ENCODE measurements at regions not wholly inside any gene's neighbourhood (a gene's known extent, or its start where the extent isn't known, plus 50 kb on each side); places are given as distances from the start of the nearest gene placed in this dataset.

GRCh38 chr11:121793916-121794315 lies 322.1 kb downstream of the BLID start:
- ChIA-PET CTCF (no interaction called here), POLR2A (no interaction called here)
- DNase-seq (ENCODE audit: low read depth) = no peak
- no peak for TF ChIP-seq CTCF (IDR thresholded peaks at IDR 0.05; ENCODE audit: insufficient read depth, low read depth, low read length)
- Histone ChIP-seq H3K27me3 (ENCODE audit: control insufficient read depth, insufficient read depth, low read length) (no peaks in the 10 kb centered on the region; the same call in 1 of the 2 replicates), H3K4me3 (ENCODE audit: low read depth, low read length) (no peak overlapping the region), H3K36me3 (ENCODE audit: control insufficient read depth, insufficient read depth, low read length) (no peaks in the 10 kb centered on the region)

- no peak for DNase-seq (ENCODE audit: low read depth)
- no peaks in the 10 kb centered on the region for H3K36me3 ChIP-seq (ENCODE audit: control insufficient read depth, insufficient read depth, low read length)
- ChIA-PET POLR2A (no interaction called here), CTCF (no interaction called here)
- H3K4me3 ChIP-seq (ENCODE audit: low read depth, low read length) = no peak overlapping the region
- no peaks in the 10 kb centered on the region; the same call in 1 of the 2 replicates for H3K27me3 ChIP-seq (ENCODE audit: control insufficient read depth, insufficient read depth, low read length)
- no peak for TF ChIP-seq CTCF (IDR thresholded peaks at IDR 0.05; ENCODE audit: insufficient read depth, low read depth, low read length)
These were observed 322.7 kb downstream of the BLID start for GRCh38 chr11:121793291-121793690.

- no peaks in the 10 kb centered on the region; the same call in 1 of the 2 replicates for H3K27me3 ChIP-seq (ENCODE audit: control insufficient read depth, insufficient read depth, low read length)
- POLR2A ChIA-PET = no interaction called here
- TF ChIP-seq CTCF (IDR thresholded peaks at IDR 0.05; ENCODE audit: insufficient read depth, low read depth, low read length) = no peak
- H3K4me3 ChIP-seq (ENCODE audit: low read depth, low read length) = no peak overlapping the region
- CTCF ChIA-PET = interaction anchor here (0.5 kb wide), 1 partner anchor 310 kb away, joined by 3 read pairs; no protein-coding TSS in a partner anchor
- no peak for DNase-seq (ENCODE audit: low read depth)
- no peaks in the 10 kb centered on the region for H3K36me3 ChIP-seq (ENCODE audit: control insufficient read depth, insufficient read depth, low read length)
These were observed 323.8 kb downstream of the BLID start for GRCh38 chr11:121792185-121792584.

GRCh38 chr11:121790430-121790829 lies 325.6 kb downstream of the BLID start:
- ChIA-PET POLR2A (no interaction called here), CTCF (no interaction called here)
- TF ChIP-seq CTCF (IDR thresholded peaks at IDR 0.05; ENCODE audit: insufficient read depth, low read depth, low read length) = no peak
- no peaks in the 10 kb centered on the region; the same call in 1 of the 2 replicates for H3K27me3 ChIP-seq (ENCODE audit: control insufficient read depth, insufficient read depth, low read length)
- H3K4me3 ChIP-seq (ENCODE audit: low read depth, low read length) = no peak overlapping the region
- H3K36me3 ChIP-seq (ENCODE audit: control insufficient read depth, insufficient read depth, low read length) = no peaks in the 10 kb centered on the region
- no peak for DNase-seq (ENCODE audit: low read depth)

- Histone ChIP-seq H3K36me3 (ENCODE audit: control insufficient read depth, insufficient read depth, low read length) (no peaks in the 10 kb centered on the region), H3K27me3 (ENCODE audit: control insufficient read depth, insufficient read depth, low read length) (no peaks in the 10 kb centered on the region), H3K4me3 (ENCODE audit: low read depth, low read length) (no peak overlapping the region)
- DNase-seq (ENCODE audit: low read depth) = no peak
- TF ChIP-seq CTCF (IDR thresholded peaks at IDR 0.05; ENCODE audit: insufficient read depth, low read depth, low read length) = no peak
- POLR2A ChIA-PET = no interaction called here
- CTCF ChIA-PET = no interaction called here
These were observed 328.2 kb upstream of the SORL1-AS1 start for GRCh38 chr11:121780971-121781370.
